ENCODE measurements at regions not wholly inside any gene's neighbourhood (a gene's known extent, or its start where the extent isn't known, plus 50 kb on each side); places are given as distances from the start of the nearest gene placed in this dataset.
"Not testable (repeated sequence)": the region's sequence is repeated elsewhere in the genome, so short reads cannot be mapped to it uniquely, and the experiment has no call there.

DNA sequence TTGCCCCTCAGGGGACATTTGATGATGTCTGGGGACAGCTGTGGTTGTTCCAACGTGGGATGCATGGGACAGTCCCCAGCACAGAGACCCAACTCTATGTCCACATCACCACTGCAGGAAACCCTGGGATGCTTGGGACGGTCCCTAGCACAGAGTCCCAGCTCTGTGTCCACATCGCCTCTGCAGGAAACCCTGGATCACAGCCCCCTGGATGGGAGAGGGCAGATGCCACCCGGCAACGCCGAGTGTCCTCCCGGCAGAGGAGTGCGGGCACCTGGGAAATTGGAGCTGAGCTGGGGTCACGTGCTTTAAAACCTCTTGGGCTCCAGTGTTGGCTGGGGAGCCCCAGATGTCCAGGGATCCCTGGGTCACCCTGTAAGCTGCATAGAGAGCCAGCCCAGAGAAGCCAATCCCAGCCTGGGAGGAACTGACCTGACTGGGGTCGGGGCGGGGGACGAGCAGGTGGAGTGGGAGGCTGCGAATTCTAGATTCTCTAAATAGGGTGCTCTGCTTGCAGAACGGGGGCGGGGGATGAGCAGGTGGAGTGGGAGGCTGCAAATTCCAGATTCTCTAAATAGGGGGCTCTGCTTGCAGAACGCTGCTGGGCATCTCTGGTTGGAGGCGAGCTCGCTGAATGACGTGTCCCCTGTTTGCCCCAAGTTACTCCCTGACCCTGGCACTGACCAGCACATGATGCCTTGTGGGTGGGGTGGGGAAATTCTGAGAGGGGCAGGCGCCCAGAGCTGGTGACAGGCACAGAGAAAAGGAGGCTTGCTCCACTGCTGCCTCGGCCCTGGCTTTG is 1197.8 kb downstream of the BRD1 start:
- DNase-seq = no peak

DNA sequence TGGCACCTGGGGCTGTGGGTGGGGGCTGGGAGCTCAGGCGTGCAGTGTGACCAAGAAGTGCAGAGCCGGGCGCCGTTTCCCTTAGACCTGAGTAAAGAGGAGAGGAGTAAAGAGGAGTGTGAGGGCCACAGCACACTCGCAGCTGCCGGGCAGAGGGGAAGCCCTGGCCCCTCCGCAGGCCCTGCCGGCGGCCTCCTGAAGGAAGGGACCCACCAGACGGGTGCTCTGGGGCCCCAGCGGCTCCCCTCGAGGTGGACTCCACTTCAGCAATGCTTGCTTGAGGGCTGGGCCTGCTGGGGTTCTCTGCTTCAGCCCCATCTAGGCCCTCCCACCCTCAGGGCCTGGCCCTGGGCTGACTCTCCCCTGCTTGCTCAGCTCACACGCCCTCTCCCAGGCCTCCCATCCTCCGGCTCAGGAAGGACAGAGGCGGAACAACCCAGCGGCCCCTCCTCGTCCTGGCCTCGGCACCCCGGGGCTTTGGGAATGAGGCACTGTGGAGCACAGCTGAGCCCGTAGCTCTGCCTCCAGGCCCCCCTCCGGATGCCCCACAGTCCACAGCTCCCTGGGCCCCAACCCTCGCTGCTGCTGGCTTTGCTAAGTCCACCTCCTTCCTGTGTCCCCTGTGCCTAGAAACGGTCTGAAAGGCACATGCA is 1198.7 kb downstream of the BRD1 start:
- no peak for DNase-seq

DNA sequence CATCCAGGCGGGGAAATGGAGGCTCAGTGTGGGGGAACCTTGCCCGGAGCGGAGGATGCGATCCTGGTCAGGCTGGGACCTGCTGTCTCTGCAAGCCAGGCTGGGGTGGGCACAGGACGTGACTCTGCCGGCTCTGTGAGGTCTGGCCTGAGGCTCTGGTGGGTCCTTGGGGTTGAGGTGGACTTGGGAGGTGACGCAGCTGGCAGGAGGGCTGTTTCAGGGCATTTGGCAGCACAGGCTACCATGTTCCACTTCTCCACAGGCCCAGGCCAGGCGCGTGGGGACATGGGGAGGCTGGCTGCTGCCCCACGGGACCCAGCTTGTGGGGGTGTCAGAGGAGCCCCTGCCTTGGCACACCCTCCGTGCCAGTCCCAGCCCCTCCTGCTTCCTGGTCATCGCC is 1199.7 kb downstream of the BRD1 start:
- no peak for DNase-seq

DNA sequence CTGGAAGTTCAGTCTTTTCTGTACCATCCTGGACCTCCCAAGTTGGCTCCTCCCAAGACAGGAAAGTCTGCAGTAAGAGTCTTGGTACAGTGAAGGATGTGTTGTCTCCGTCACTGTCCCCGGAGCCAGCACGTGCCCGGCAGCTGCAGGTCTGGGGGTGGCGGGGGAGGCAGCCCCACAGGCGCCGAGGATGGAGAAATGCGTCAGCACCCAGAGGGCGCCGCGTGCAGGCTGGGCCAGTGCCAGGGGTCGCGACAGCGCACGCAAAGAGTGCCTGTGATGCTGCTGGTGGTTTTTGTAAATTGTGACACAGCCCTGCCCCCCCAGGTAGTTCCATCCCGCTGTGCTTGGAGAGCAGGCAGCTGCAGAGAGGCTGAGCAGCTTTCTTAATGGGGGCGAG is 1200.5 kb downstream of the BRD1 start:
- DNase-seq = no peak

DNA sequence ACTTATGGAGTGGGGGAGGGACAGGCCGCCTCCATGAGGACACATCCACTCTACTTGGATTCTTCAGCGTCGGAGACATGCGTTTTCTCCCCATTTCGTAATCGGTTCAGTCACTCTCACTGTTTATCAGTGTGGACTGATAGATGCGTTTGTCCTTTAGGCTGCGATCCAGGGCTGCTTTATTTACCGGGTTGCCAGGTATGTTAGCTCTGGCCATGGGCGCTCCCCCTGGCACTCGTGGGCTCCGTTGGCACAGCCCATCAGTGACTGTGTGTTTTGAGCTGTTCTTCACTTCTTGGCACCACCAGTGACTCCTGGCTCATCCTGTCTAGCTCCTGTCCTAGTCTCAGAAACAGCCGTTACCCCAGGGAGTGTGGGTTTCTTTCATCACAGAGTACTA is 1203.3 kb downstream of the BRD1 start:
- no peak for DNase-seq

DNA sequence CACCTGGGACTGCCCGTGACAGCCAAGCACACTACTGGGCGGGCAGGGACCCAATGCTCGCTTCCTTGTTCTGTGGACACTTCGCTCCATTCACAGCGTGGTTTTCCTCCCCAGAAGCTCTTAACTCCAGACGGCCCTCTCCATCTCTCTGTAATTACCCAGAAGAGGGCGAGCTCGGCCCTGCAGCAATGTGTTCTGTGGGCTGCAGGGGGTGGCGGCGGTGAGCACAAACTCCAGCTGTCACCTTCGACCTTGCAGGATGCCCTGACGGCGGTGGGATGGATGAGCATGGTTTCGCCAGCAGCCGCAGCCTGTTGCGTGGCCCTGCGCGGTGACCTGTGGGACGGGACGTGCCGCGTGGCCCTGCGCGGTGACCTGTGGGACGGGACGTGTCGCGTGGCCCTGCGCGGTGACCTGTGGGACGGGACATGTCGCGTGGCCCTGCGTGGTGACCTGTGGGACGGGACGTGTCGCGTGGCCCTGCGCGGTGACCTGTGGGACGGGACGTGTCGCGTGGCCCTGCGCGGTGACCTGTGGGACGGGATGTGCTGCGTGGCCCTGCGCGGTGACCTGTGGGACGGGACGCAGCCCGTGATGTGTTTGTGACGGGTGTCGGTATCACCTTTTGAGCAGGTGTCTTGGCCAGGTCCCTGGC is 1204.7 kb downstream of the BRD1 start:
- no peak for DNase-seq

DNA sequence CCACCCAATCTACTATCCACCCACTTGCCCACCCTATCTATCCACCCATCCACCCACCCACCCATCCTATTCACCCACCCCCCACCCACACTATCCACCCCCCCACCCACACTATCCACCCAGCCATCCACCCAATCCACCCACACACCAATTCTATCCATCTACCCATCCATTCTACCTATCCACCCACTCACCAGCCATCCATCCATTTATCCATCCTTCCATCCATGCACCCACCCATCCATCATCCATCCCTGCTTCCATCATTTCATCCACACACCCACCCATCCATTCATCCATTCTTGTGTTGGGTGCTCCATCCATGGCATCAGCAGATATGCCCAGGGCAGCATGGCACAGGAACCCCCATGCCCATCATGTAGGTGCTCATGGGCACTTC is 1206.6 kb downstream of the BRD1 start:
- no peak for DNase-seq

DNA sequence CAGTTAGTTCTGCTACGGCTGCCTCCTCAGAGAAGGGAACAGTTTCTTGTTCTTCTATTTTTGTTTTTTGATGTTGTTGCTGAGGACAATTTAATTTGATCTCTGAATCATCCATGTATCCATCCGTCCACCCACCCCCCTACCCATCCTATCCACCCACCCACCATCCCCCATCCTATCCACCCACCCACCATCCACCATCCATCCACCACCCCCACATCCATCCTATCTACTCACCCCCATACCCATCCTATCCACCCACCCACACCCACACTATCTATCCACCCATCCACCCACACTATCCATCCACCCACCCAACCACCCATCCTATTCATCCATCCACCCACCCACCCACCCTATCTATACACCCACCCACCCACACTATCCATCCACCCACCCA is 1207.2 kb downstream of the BRD1 start:
- DNase-seq = not testable (repeated sequence)

DNA sequence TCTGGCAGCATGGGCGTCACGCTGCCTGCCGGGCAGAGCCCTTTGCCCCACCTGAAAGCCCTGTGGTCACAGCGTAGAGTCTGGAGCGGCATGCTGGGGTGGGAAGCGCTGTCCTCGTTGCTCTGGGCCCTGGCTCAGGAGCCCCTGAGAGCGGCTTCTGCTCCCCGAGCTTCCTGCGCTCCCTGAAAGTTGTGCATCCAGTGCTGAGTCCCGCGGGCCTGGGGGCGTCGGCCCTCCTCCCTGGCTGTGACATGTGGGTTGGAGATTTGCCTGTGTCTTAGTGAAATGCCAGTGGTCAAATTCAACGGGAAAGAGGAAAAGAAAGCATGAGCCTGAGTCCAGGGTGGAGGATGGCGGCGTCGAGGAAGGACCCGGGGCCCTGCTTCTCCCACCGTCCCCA is 1208.0 kb downstream of the BRD1 start:
- DNase-seq = no peak

DNA sequence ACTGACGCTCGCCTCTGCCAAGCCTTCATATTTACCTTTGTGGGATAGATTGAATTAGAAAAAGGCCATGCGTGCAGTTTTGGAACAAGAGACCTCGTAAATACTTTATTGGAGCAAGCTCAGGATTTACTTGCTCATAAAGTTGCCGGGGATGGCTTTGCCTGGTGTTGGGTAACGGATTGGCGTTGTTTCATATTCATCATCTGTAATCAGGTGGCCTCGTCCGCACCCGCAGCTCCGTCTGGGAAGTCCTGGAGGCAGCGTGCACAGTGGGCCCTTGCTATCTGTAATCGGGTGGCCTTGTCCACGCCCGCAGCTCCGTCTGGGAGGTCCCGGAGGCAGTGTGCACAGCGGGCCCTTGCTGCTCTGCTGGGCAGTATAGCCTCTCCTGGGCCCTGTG is 1209.3 kb downstream of the BRD1 start:
- DNase-seq = no peak

DNA sequence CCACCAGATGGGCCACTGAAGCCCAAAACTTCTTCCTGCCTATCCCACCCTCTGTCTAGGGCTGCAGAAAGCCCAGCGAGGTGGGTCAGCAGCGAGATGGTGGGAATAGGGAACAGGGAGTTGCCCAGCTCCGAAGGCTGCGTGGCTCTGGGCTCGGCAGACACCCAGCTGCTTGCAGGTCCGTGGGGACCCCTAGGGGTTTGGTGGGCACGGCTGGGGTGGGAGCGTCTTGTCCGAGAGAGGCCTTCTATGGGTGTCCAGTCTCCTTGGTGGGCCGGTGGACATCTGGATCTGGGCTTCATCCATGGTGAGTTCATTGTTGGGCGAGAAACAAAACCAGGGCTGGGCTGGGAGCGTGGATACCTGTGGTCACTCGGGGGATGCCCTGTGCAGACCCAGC is 1211.0 kb downstream of the BRD1 start:
- no peak for DNase-seq

DNA sequence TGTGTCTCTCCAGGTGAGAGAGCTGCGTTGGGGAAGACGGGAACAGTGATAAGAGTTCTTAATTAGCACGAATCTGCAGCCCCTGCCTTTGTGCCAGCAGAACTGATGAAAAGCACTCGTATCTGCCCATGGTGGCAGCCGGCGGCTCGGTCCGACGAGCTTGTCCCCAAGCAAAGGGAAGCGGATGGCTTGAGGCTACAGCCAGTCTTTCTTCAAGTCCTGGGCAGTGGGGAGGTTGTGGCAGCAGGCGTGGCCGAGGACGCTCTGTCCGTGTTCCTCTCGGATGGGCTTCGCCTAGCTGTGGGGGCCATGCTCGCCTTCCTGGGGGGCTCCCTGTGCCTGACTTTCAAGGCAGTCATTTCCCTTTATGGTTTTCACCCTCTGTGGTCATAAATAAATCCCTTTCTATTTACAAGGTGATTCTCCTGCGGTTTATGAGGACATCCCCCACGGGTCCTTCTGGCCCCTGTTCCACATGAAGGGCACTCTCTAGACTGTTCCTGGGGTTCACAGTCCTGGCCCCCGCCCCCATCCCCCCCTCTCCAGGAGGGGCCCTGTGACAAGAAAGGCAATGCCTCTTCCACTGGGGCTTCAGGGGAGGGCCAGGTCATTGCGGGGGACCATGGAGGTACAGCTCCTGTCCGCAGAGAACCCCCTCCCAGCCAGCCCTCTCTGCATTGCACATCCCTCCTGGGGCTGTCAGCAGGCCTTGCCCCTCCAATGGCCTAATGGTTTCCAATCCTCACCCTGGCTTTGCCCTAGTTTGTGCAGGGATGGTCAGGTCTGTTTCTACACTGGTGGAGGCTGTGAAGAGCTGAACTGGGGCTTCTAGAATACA is 1212.3 kb downstream of the BRD1 start:
- DNase-seq = no peak

DNA sequence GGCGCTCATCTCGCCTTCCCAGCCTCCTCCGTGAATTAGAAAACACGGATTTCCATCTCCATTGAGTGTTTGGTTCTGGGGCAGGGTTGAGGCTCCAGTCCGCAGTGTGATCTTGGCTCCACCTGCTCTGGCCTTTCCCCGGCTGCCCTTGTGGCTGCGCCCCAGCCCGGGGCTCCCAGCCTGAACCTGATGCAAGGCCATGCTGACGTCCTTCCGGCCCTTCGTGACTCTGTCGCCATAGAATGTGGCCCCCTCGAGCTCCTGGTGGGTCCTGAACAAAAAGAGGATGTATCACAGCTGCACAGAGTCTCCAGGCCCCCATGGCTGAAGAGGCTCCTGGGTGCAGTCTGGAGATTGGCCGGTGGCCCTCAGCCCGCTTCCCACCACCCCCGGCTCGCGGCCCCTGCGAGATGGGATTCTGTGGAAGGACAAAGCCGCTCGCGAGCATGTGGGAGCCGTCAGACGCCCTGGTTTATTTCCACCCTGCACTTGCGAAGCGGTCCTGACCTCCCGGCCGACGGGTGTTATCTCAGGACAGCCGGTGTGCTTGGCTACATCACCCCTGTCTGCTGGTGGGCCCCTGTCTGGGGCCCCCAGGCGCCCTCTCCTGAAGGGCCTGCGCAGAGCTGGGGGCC is 1214.0 kb downstream of the BRD1 start:
- no peak for DNase-seq

DNA sequence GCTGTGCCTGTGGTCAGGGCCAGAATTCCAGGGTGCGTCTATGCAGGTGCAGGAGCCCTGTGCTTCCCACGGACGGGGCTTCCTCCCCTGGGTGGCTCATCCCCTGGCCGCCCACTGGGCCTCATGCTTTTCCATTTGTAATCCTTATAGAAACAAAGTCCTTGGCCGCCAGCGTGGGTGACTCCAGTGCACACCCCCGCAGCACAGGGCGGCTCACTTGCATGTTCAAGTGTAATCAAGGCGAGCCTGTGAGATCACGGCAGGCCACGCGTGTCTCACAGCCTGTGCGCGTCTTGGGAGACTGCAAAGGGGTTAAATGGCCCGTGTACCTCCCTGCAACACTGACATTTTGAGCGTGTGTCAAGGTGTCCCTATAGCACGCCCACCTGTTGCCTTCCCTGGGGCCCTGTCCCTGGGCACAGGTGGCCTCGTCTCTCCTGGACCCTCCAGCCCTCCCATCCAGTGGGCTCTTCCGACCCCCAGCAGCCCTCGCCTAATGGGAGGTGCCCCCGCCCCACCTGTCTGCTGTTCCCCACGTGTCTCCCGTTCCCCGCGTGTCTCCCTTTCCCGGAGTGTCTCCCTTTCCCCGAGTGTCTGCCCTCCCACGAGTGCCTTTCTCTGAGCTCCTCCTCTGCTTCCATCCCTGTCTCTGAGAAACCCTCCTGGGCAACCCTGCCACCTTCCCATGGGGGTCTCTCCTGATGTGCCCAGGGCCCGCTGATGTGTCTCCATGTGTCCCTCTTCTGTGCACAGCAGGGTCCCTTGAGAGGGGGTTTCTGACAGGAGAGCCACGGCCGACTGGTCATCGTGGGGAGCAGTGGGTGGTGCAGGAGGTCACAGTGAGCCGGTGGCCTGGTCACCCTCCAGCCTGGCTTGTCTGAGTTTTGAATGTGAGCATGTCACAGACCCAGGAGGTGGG is 1215.3 kb downstream of the BRD1 start:
- no peak for DNase-seq

DNA sequence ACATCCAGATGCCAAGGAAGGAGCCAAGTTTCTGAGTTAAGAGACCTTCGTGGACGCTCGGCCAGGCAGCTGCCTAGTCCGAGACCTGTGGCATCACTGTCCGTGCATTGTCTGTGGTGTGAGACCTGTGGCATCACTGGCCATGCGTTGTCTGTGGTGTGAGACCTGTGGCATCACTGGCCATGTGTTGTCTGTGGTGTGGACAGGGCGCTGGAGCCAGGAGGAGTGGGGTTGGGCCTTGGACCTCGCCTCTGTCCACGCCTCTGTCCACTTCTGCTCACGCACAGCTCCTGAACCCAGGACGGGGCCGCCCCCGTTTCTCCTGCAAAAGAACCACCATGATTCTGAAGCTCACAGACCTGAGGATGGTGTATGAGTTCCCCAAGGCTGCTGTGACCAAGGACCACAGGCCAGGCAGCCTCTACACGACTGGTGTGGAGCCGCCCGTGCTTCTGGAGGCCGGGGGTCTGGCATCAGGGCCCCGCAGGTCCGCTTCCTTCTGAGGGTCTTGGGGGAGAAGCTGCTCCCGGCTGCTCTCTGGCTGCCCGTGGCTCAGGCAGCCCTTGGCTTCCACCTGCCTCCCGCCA is 1218.3 kb downstream of the BRD1 start:
- DNase-seq = no peak

DNA sequence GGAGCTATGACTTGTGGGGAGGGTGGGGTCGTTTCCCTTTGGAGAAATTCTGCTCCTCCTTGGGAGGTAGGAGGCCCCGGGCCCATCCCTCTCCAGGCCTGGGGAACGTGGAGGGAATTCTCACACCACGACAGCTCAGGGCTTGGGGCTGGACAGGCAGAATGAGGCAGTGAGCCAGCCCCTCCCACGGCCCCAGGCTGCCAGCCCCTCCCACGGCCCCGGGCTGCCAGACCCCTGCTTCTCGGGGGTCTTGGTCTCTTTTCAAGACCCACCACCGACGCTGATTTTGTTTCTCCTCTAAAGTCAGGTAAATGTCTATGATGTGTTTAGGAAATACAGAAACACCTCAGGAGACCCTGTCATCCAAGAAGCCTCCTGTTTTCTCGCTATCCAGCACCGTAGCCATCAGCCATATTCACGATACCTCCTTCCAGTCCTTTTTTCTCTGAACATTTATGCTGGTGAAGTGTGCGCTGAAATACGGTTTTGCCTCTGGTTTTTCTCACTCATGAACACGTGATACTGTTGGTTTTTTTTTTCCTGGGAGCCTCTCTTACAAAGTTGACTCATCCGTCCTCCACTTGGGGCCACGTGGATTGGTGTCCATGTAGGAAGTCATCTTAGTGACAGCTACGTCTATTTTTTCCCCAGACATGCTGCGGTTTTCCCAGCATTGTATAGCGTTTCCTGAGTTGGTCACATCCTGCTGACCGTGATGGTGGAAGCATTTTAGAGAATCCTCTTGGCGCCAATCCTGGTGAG is 1219.6 kb downstream of the BRD1 start:
- no peak for DNase-seq

DNA sequence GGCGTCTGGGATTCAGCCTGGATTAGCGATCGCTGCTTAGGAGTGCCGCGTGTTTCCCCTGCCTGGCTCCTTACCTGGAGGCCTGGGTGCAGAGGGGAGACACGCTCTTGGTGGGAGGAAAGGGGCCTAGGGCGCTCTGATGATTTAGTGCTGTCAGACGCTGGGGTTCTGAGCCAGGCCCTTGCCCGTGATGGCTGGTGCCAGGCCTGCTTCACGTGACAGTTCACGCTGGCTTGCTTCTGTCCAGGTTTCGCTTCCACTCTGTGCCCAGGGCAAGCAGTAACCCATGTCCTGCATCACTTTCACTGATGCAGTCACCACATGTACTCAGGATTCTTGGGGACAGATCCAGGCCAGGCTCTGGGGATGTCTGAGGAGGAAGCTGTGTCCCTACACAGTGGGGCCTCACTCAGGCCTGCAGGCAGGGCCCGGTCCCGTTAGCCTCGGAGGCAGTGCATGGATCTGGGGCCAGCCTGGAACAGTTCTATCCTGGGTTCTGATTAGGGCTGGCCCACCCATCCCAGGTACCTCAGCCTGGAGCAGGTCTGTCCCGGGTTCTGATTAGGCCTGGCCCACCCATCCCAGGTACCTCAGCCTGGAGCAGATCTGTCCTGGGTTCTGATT is 1220.9 kb downstream of the BRD1 start:
- no peak for DNase-seq

DNA sequence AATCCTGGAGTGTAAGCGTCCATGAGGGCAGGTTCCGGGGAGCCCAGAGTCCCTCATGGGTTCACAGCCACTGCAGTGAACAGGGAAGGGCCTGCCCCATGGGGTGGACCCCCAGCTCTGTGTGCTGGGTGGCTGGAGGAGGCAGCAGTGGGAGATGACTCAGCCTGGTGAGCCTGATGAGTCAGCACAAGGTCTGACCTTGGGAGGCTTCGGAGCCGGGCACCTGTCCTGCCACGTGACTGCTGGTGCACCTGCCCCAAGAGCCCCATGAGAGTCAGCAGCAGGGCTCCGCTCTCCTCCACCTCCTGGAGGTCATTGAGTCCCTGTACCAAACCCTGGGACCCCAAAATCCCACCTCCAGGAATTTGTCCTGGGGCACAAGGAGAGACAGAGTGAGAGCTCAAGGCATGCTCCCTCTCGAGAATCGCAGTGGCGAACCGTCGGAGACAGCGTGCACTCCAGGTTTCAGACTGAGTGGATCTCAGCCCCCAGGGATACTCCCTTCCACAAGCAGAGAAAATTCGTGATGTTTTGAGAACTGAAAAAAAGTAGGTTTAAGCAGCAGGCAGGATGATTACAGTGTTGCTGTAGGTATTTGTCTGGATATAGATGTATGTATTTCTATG is 1221.7 kb downstream of the BRD1 start:
- DNase-seq = no peak

DNA sequence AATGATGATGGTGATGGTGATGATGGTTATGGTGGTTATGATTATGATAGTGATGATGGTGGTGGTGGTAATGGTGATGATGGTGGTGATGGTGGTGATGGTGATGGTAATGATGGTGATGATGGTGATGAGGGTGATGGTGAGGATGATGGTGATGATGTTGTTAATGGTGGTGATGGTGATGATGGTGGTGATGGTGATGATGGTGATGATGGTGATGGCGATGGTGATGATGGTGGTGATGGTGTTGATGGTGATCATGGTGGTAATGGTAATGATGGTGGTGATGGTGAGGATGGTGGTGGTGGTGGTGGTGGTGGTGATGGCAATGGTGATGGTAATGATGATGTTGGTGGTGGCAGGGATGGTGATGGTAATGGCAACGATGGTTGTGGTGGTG is 1222.5 kb downstream of the BRD1 start:
- no peak for DNase-seq
